HG03439 (cell line): ENCODE measurements at regions not wholly inside any gene's neighbourhood (a gene's known extent, or its start where the extent isn't known, plus 50 kb on each side); places are given as distances from the start of the nearest gene placed in this dataset.

Experiments
- ATAC-seq: cut with Tn5 transposase; IDR thresholded peaks from one replicate; pipeline ENCODE4 v1.9.1; 2021; ENCODE audit warnings: mild to moderate bottlenecking, moderate library complexity; ENCODE audit not compliant: unreplicated experiment

DNA sequence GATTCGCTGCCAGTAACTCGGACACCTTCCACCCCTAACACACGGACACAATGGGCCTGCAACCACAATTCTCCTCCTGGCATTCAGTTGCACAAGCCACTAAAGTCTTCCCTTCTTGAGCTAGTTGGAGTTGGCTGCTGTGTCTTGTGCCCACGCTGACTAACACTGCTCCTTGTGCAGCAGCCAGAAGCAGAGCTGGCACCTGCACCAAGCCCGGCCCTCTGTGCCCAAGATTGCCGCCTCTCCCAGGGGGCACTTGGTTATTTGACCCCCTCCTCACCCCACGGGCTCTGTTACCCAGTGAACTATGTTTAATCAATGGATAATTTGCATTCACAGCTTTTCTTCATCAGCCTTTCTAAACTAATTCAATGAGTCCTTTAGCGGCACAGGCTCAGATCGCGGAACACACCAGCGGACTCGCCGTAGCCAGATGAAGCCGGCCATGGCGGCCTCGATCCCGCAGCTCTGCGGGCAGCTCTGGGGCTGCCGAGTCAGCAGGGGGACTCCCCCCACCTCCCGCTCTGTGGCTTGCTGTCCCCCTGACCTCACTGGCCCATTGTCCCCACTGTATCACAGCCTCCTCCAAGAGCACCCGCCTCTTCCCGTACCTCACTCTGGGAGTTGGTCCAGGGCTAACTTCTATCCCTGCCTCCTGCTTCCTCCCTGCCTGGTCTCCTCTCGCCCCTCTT is 94.8 kb upstream of the AFDN start:
- no peak for ATAC-seq

DNA sequence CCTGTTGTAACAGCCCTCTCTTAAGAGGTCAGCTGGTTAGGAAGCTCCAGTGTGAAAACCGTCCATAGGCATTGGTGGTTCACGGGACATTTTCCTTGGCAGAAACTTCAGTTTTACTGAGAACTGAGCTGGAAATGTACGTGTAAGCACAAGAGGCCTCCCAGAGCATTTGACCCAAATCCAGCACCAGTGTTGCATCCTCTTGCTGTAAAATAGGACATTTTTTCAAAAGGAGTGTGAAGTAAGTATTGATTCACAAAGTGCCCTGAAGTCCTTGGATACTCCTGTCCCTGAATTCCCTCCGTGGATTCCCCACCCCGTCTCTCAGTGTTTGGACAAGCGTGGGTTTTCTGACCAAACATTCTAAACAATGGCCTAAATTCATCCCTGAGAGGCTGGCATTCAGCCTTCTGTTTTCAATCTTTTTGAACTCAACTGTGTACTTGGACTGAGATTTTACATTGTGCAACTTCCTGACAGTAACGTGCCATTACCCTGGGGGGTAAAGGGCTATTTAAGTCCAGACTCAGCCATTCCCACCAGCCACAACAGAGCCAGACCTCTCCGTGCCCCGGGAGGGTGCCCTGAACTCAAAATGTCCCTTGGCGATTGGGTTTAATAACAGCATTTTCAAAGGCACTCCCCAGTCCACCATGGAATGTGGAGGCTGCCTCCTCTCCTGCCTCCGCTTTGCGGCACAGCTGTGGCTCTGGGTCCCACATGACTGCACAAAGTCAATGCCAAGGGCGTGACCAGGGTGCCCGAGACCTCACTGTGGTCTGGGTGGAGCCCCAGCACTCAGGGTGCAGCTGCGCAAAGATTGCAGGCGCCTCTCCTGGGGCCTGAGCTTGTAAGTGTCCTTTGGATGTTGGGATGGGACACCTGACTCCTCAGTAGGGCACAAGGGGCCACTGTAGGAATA is 92.7 kb upstream of the AFDN start:
- ATAC-seq: no peak

DNA sequence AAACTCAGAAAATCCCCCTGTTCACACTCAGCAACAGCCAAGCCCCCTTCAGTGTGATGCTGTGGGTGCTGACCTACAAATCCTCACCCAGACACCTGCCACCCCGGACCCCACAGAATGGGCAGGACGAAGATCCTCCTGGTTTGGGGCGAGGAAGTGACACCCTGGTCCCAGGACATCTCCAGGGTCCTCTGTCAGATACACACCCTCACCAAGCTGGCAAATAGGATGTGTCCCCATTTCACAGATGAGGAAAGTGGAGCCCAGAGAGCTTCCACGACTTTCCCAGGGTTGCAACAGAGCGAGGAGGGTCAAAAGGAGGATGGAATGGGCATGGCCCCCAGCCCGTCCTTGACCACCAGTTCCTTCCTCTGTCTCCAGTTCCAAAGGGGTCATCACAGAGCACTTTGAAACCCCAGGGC is 92.0 kb upstream of the AFDN start:
- no peak for ATAC-seq

- no peak for ATAC-seq
Measured at GRCh38 chr6:167735084-167735950, 91.4 kb upstream of the AFDN start.

- no peak for ATAC-seq
Measured at GRCh38 chr6:167735951-167736288, 90.8 kb upstream of the AFDN start.

- no peak for ATAC-seq
Measured at GRCh38 chr6:167736486-167737204, 90.1 kb upstream of the AFDN start.

- no peak for ATAC-seq
Measured at GRCh38 chr6:167737205-167737830, 89.4 kb upstream of the AFDN start.

DNA sequence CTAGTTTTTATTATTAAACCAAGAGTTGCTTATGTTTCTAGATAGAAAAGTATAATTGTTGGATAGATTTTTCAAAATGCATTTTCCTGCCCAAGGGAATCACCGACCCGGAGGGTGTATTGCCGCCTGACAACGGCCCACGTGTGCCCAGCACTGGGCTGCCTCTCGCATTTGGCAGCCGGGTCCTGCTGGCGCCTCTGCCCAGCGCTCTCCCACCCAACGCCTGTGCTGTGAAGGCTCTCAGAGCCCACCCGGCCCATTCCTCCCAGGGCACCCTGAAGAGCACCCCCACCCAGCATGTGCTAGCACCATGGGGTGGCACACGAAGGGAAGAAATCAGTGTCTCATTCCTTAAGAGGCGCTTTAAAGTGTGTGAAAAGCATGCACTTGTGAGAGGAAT is 88.3 kb upstream of the AFDN start:
- no peak for ATAC-seq

- ATAC-seq: no peak
Measured at GRCh38 chr6:167739721-167740475, 86.8 kb upstream of the AFDN start.

GRCh38 chr6:167742719-167743303 is 83.9 kb upstream of the AFDN start:
- ATAC-seq: no peak

DNA sequence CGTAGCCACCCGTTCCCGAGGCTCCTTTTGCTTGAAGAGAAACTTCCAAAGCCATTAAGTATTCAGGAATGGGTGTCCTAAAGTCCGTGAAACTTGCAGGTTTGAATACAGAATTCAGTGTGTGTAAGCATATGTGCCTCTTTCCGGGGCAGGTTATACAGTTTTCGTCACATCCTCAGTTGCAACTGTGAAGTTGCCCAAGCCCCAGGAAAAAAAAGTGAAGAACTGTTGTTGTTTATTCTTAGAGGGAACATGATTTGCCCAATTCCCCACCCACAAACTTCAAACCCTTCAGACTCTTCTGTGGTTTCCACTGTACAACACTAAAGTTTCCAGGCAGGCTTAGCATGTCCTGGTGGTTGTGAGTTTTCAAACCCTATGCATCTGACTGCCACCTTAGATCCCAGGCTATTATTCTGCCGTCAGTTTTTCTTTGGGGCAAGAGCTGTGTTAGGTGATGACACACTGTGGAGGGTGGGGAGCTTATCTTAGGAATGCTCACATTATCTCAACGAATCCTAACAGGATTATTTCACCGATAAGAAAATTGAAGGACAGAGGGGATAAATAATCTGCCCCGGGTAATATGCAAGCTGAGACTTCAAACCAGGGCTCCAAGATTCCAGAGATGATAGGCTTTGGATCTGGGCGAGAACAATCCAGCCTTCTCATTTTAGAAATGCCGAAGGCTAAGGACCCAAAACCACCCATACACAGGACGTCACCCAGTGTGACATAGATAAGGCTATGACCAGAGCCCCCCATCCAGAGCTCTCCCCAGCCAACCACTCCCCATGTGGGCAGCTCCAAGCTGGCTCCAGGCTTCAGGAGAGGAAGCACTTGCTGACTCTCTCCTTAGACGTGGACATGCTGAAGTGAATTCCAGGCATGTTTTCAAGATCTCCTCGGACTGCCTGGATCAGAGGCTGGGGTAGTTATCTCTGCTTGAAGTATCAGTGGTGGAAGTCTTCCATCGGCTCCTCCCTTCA is 81.7 kb upstream of the AFDN start:
- no peak for ATAC-seq

GRCh38 chr6:167745670-167746389 is 80.9 kb upstream of the AFDN start:
- no peak for ATAC-seq

- ATAC-seq: no peak
Measured at GRCh38 chr6:167746390-167746907, 80.3 kb upstream of the AFDN start.

DNA sequence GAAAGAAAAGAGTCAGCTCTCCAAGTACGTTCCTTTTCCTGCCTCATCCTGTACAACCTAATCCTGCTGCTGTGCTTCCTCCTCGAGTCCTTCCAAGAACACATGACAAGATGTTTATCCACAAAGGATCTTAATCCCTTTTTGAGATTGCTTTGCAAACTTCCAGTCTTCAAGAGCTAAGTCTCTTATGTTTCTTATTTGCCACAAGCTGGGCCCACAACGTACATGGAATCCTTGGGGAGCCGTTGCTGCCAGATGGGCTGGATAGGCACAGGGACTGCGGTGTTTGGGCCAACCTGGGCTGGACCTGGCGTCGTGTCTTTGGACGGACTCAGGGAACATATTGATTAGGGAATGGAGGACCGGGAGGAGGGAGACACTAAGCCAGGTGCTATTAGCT is 79.7 kb upstream of the AFDN start:
- no peak for ATAC-seq

DNA sequence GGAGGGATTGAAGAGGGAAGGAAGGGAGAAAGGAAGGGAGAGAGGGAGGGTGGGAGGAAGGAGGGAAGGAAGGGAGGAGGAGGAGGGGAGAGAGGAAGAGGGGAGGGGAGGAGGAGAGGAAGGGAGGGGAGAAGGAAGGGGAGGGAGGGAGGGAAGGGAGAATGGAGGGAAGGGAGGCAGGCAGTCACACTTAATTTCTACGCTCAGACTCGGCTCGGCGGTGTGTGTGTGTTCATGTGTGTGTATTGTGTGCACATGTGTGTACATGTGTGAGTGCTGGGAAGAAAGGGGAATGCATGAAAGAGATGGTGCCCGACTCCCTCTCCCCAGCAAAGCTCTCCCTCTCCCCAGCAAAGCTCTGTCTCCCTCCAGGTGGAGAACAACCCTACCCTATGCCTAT is 79.1 kb upstream of the AFDN start:
- ATAC-seq: no peak

DNA sequence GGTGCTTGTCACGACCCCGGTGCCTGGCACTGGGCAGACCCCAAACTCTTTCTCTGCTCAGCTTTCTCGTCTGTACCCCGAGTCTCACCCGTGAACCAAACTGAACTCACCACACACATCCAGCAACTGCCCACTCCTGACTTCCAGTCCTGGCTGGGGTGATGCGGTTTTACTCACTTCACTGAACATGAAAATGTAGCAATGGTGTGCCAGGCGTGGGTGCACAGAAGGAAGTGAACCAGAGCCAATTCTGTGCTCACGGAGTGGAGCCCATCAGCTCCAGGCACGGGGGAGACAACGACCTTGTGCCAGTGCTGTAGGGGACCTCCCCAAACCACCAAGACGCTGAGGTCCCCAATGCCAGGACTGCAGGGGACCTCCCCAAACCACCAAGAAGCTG is 78.7 kb upstream of the AFDN start:
- ATAC-seq: no peak
